HEK293T (cell line): ENCODE measurements at regions not wholly inside any gene's neighbourhood (a gene's known extent, or its start where the extent isn't known, plus 50 kb on each side); places are given as distances from the start of the nearest gene placed in this dataset.

Source experiments
- BHLHE40 ChIP-seq: fragments of 450-650 bp; IDR thresholded peaks from 2 replicates; pipeline ENCODE4 v1.6.1; 2016; ENCODE audit warnings: mild to moderate bottlenecking, moderate library complexity, borderline replicate concordance
- HDGF ChIP-seq: fragments of 450-650 bp; IDR thresholded peaks from 2 replicates; pipeline ENCODE4 v1.6.1; 2017; ENCODE audit warnings: antibody characterized with exemption, borderline replicate concordance
- L3MBTL2 ChIP-seq: fragments of 450-650 bp; conservative IDR thresholded peaks from 2 replicates; pipeline ENCODE4 v1.6.1; 2016; ENCODE audit warnings: mild to moderate bottlenecking
- SP1 ChIP-seq: fragments of 450-650 bp; IDR thresholded peaks from 2 replicates; pipeline ENCODE4 v1.6.1; 2017
- SUZ12 ChIP-seq: fragments of 450-650 bp; IDR thresholded peaks from 2 replicates; pipeline ENCODE4 v1.6.1; 2016; ENCODE audit warnings: mild to moderate bottlenecking
- TF ChIP-seq, protein P1 (sequence below): fragments of 450-650 bp; IDR thresholded peaks from 2 replicates; pipeline ENCODE4 v1.6.1; 2016

DNA sequence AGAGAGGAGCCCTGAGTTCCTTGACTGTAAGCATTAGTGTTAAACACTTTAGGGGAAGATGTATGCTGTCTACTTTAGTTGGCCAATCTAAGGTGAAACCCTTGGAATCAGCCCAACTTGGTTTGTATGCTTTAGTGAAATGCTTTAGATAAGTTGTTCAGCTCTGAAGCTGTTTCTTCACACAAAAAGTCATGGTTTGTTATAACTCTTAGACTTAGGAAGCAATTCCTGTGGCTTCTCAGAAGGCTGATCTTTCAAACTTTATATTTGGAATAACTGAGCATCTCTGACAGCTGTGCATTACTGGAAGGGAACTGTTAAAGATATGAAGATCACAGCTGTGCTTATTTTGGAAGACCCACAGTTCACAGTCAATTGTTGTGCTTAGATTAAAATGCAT is 714.1 kb downstream of the FAT4 start:
- TF ChIP-seq BHLHE40, result no peak
- TF ChIP-seq HDGF, result no peak
- TF ChIP-seq, protein P1, sequence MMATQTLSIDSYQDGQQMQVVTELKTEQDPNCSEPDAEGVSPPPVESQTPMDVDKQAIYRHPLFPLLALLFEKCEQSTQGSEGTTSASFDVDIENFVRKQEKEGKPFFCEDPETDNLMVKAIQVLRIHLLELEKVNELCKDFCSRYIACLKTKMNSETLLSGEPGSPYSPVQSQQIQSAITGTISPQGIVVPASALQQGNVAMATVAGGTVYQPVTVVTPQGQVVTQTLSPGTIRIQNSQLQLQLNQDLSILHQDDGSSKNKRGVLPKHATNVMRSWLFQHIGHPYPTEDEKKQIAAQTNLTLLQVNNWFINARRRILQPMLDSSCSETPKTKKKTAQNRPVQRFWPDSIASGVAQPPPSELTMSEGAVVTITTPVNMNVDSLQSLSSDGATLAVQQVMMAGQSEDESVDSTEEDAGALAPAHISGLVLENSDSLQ, result no peak
- TF ChIP-seq SP1, result no peak
- TF ChIP-seq SUZ12, result no peak
- no peak for TF ChIP-seq L3MBTL2
